Right ventricle myocardium superior (tissue), 1 donor: ENCODE measurements at regions not wholly inside any gene's neighbourhood (a gene's known extent, or its start where the extent isn't known, plus 50 kb on each side); places are given as distances from the start of the nearest gene placed in this dataset.
A peak's percentile ranks its signal among the peaks of the same experiment; 100 is the strongest.
"Not testable (repeated sequence)": the region's sequence is repeated elsewhere in the genome, so short reads cannot be mapped to it uniquely, and the experiment has no call there.

ENCODE experiments used
- ATAC-seq: fragments of 200-7000 bp; cut with Tn5 transposase; one replicate; pipeline ENCODE4 v1.9.1; 2020; ENCODE audit warnings: mild to moderate bottlenecking; ENCODE audit not compliant: poor library complexity
- DNase-seq: peaks from one replicate; pipeline ENCODE4 v3.0.0-alpha.2; 2020
- intact Hi-C: fragments of 100-400 bp; cut with DNase I; formaldehyde crosslinking; loops from one replicate; pipeline ENCODE4 v1.11.2; 2022
- donor health status: DM: no; HTN: yes; CAD: no; lungs with severe emphysema.

- ATAC-seq (no peak), DNase-seq (no peak)
- intact Hi-C loops = no loop called here
Observed at GRCh38 chr10:90286406-90286805, 571.4 kb downstream of the HTR7 start.

GRCh38 chr10:90286941-90287340 lies 570.9 kb downstream of the HTR7 start:
- DNase-seq (no peak), ATAC-seq (no peak)
- intact Hi-C loops = no loop called here

- intact Hi-C loops = no loop called here
- peak; percentile 68 for ATAC-seq
Observed at GRCh38 chr10:90288391-90288933, 569.4 kb downstream of the HTR7 start.

GRCh38 chr10:90289037-90289436 lies 568.8 kb downstream of the HTR7 start:
- ATAC-seq (peak; percentile 38), DNase-seq (no peak)
- intact Hi-C loops = no loop called here

More at GRCh38 chr10:90288391-90288933, 569.4 kb downstream of the HTR7 start:
- DNase-seq = no peak

- ATAC-seq = no peak
- intact Hi-C loops = no loop called here
- no peak for DNase-seq
Observed at GRCh38 chr10:90293616-90294015, 564.2 kb downstream of the HTR7 start.

GRCh38 chr10:90294821-90295540 lies 562.9 kb downstream of the HTR7 start:
- ATAC-seq, intact Hi-C loops, DNase-seq: not testable (repeated sequence)

GRCh38 chr10:90302031-90302430 lies 555.8 kb downstream of the HTR7 start:
- ATAC-seq, DNase-seq, intact Hi-C loops: not testable (repeated sequence)

- DNase-seq (no peak), ATAC-seq (no peak)
- intact Hi-C loops = no loop called here
Observed at GRCh38 chr10:90302758-90303481, 554.9 kb downstream of the HTR7 start.

GRCh38 chr10:90304533-90304932 lies 553.3 kb downstream of the HTR7 start:
- intact Hi-C loops = no loop called here
- no peak for DNase-seq
- ATAC-seq = no peak

- intact Hi-C loops = no loop called here
- ATAC-seq (no peak), DNase-seq (no peak)
Observed at GRCh38 chr10:90306187-90306586, 551.7 kb downstream of the HTR7 start.

GRCh38 chr10:90308223-90308622 lies 549.6 kb downstream of the HTR7 start:
- intact Hi-C loops = no loop called here
- ATAC-seq (no peak), DNase-seq (no peak)

GRCh38 chr10:90313576-90314325 lies 544.1 kb downstream of the HTR7 start:
- intact Hi-C loops = no loop called here
- no peak for ATAC-seq
- no peak for DNase-seq

- intact Hi-C loops = no loop called here
- ATAC-seq (no peak), DNase-seq (no peak)
Observed at GRCh38 chr10:90314718-90315117, 543.1 kb downstream of the HTR7 start.

- ATAC-seq (no peak), DNase-seq (no peak)
- intact Hi-C loops = no loop called here
Observed at GRCh38 chr10:90317172-90317571, 540.7 kb downstream of the HTR7 start.

GRCh38 chr10:90318659-90319058 lies 539.2 kb downstream of the HTR7 start:
- intact Hi-C loops = no loop called here
- ATAC-seq (no peak), DNase-seq (no peak)

GRCh38 chr10:90319188-90319914 lies 538.5 kb downstream of the HTR7 start:
- ATAC-seq (no peak), DNase-seq (no peak)
- intact Hi-C loops = no loop called here

- DNase-seq (no peak), ATAC-seq (no peak)
- intact Hi-C loops = no loop called here
Observed at GRCh38 chr10:90321132-90321816, 536.6 kb downstream of the HTR7 start.
